T-helper 17 cell (primary cell): ENCODE measurements at regions not wholly inside any gene's neighbourhood (a gene's known extent, or its start where the extent isn't known, plus 50 kb on each side); places are given as distances from the start of the nearest gene placed in this dataset.
"Not testable (repeated sequence)": the region's sequence is repeated elsewhere in the genome, so short reads cannot be mapped to it uniquely, and the experiment has no call there.

ENCODE experiments used
- ATAC-seq: fragments of 150-1000 bp; cut with Tn5 transposase; 2 replicates; pipeline ENCODE4 v1.10.0; 2021; ENCODE audit warnings: mild to moderate bottlenecking, moderate library complexity
- DNase-seq, 3 donors: peaks; one replicate each; pipeline versions ENCODE4 v3.0.0 to v3.0.0-alpha.2; 2020 to 2021
- H3K9me3 ChIP-seq: one replicate; pipeline ENCODE4 v1.7.0; 2013; ENCODE audit warnings: low read length, mild to moderate bottlenecking; ENCODE audit not compliant: control insufficient read depth, poor library complexity, severe bottlenecking
- H3K27ac Mint-ChIP-seq: one replicate; pipeline ENCODE4 v1.8.0; 2022; ENCODE audit warnings: mild to moderate bottlenecking, moderate library complexity, mixed read lengths
- H3K27me3 Mint-ChIP-seq: one replicate; pipeline ENCODE4 v1.8.0; 2022; ENCODE audit warnings: mixed read lengths
- H3K36me3 Mint-ChIP-seq: one replicate; pipeline ENCODE4 v1.8.0; 2022; ENCODE audit warnings: low read depth, mixed read lengths
- H3K4me1 Mint-ChIP-seq: one replicate; pipeline ENCODE4 v1.8.0; 2022; ENCODE audit warnings: mild to moderate bottlenecking, mixed read lengths
- H3K4me3 Mint-ChIP-seq: one replicate; pipeline ENCODE4 v1.8.0; 2022; ENCODE audit warnings: mild to moderate bottlenecking, moderate library complexity, mixed read lengths

- no peaks in the 10 kb centered on the region for H3K9me3 ChIP-seq
- H3K4me1 Mint-ChIP-seq, result no peaks in the 10 kb centered on the region
- no peak overlapping the region for H3K4me3 Mint-ChIP-seq
- H3K27ac Mint-ChIP-seq, result no peak overlapping the region
- no peak for DNase-seq
- ATAC-seq, result no peak
- H3K27me3 Mint-ChIP-seq, result no peaks in the 10 kb centered on the region
- H3K36me3 Mint-ChIP-seq, result no peaks in the 10 kb centered on the region
Observed at GRCh38 chr13:107799001-107799400, 416.3 kb downstream of the LIG4 start.

- no peak overlapping the region for H3K27ac Mint-ChIP-seq
Observed at GRCh38 chr13:107790397-107790796, 424.9 kb downstream of the LIG4 start.

GRCh38 chr13:107788464-107789165, 426.7 kb downstream of the LIG4 start:
- H3K36me3 Mint-ChIP-seq, result no peaks in the 10 kb centered on the region

More at GRCh38 chr13:107790397-107790796, 424.9 kb downstream of the LIG4 start:
- no peaks in the 10 kb centered on the region for H3K36me3 Mint-ChIP-seq
- no peaks in the 10 kb centered on the region for H3K4me1 Mint-ChIP-seq
- DNase-seq, result no peak
- no peak for ATAC-seq
- H3K9me3 ChIP-seq, result no peaks in the 10 kb centered on the region
- H3K27me3 Mint-ChIP-seq, result no peaks in the 10 kb centered on the region
- H3K4me3 Mint-ChIP-seq, result no peak overlapping the region

GRCh38 chr13:107782646-107783045, 432.7 kb downstream of the LIG4 start:
- H3K27me3 Mint-ChIP-seq, DNase-seq, ATAC-seq, H3K36me3 Mint-ChIP-seq, H3K9me3 ChIP-seq, H3K4me3 Mint-ChIP-seq, H3K4me1 Mint-ChIP-seq, H3K27ac Mint-ChIP-seq: not testable (repeated sequence)

More at GRCh38 chr13:107788464-107789165, 426.7 kb downstream of the LIG4 start:
- ATAC-seq (no peak), DNase-seq (no peak)
- H3K27me3 Mint-ChIP-seq, result no peaks in the 10 kb centered on the region
- H3K4me1 Mint-ChIP-seq, result no peaks in the 10 kb centered on the region
- H3K4me3 Mint-ChIP-seq, result no peak overlapping the region
- no peaks in the 10 kb centered on the region for H3K9me3 ChIP-seq
- H3K27ac Mint-ChIP-seq, result no peak overlapping the region

- H3K4me3 Mint-ChIP-seq, result no peak overlapping the region
- no peaks in the 10 kb centered on the region for H3K9me3 ChIP-seq
- no peaks in the 10 kb centered on the region for H3K4me1 Mint-ChIP-seq
Observed at GRCh38 chr13:107778094-107778493, 437.2 kb downstream of the LIG4 start.

GRCh38 chr13:107770541-107770940, 444.8 kb downstream of the LIG4 start:
- ATAC-seq, result no peak
- no peaks in the 10 kb centered on the region for H3K9me3 ChIP-seq
- H3K4me1 Mint-ChIP-seq, result no peaks in the 10 kb centered on the region
- no peaks in the 10 kb centered on the region for H3K36me3 Mint-ChIP-seq
- no peak for DNase-seq
- no peak overlapping the region for H3K4me3 Mint-ChIP-seq
- no peaks in the 10 kb centered on the region for H3K27me3 Mint-ChIP-seq
- no peak overlapping the region for H3K27ac Mint-ChIP-seq

More at GRCh38 chr13:107778094-107778493, 437.2 kb downstream of the LIG4 start:
- H3K27me3 Mint-ChIP-seq, result no peaks in the 10 kb centered on the region
- no peaks in the 10 kb centered on the region for H3K36me3 Mint-ChIP-seq
- no peak for DNase-seq
- H3K27ac Mint-ChIP-seq, result no peak overlapping the region
- ATAC-seq, result no peak

- ATAC-seq (no peak), DNase-seq (no peak)
- no peaks in the 10 kb centered on the region for H3K9me3 ChIP-seq
- Mint-ChIP-seq H3K27ac (no peak overlapping the region), H3K4me1 (no peaks in the 10 kb centered on the region), H3K4me3 (no peak overlapping the region), H3K27me3 (no peaks in the 10 kb centered on the region), H3K36me3 (no peaks in the 10 kb centered on the region)
Observed at GRCh38 chr13:107767119-107767518, 448.2 kb downstream of the LIG4 start.

- DNase-seq (no peak), ATAC-seq (no peak)
- Mint-ChIP-seq H3K27me3 (no peaks in the 10 kb centered on the region), H3K4me1 (no peaks in the 10 kb centered on the region), H3K27ac (no peak overlapping the region), H3K36me3 (no peaks in the 10 kb centered on the region), H3K4me3 (no peak overlapping the region)
- no peaks in the 10 kb centered on the region for H3K9me3 ChIP-seq
Observed at GRCh38 chr13:107765724-107766401, 449.5 kb downstream of the LIG4 start.

GRCh38 chr13:107764046-107764445, 451.3 kb downstream of the LIG4 start:
- no peaks in the 10 kb centered on the region for H3K9me3 ChIP-seq
- no peak overlapping the region for H3K27ac Mint-ChIP-seq
- H3K4me3 Mint-ChIP-seq, result no peak overlapping the region
- no peaks in the 10 kb centered on the region for H3K4me1 Mint-ChIP-seq
- H3K36me3 Mint-ChIP-seq, result no peaks in the 10 kb centered on the region
- no peaks in the 10 kb centered on the region for H3K27me3 Mint-ChIP-seq
- DNase-seq (no peak), ATAC-seq (no peak)

- no peaks in the 10 kb centered on the region for H3K9me3 ChIP-seq
- Mint-ChIP-seq H3K4me3 (no peak overlapping the region), H3K4me1 (no peaks in the 10 kb centered on the region), H3K36me3 (no peaks in the 10 kb centered on the region), H3K27me3 (no peaks in the 10 kb centered on the region), H3K27ac (no peak overlapping the region)
- DNase-seq, result no peak
- ATAC-seq, result no peak
Observed at GRCh38 chr13:107753748-107754147, 461.6 kb downstream of the LIG4 start.

- H3K9me3 ChIP-seq, result no peaks in the 10 kb centered on the region
- ATAC-seq (no peak), DNase-seq (no peak)
- Mint-ChIP-seq H3K4me1 (no peaks in the 10 kb centered on the region), H3K27me3 (no peaks in the 10 kb centered on the region), H3K4me3 (no peak overlapping the region), H3K27ac (no peak overlapping the region), H3K36me3 (no peaks in the 10 kb centered on the region)
Observed at GRCh38 chr13:107753291-107753690, 462.0 kb downstream of the LIG4 start.

GRCh38 chr13:107743983-107744382, 471.4 kb downstream of the LIG4 start:
- no peak overlapping the region for H3K4me3 Mint-ChIP-seq
- ATAC-seq (no peak), DNase-seq (no peak)
- H3K36me3 Mint-ChIP-seq, result no peaks in the 10 kb centered on the region
- no peaks in the 10 kb centered on the region for H3K9me3 ChIP-seq
- no peaks in the 10 kb centered on the region for H3K27me3 Mint-ChIP-seq
- H3K4me1 Mint-ChIP-seq, result no peaks in the 10 kb centered on the region
- H3K27ac Mint-ChIP-seq, result no peak overlapping the region

GRCh38 chr13:107743526-107743925, 471.8 kb downstream of the LIG4 start:
- ATAC-seq, result no peak
- H3K4me3 Mint-ChIP-seq, result no peak overlapping the region
- no peaks in the 10 kb centered on the region for H3K36me3 Mint-ChIP-seq
- H3K9me3 ChIP-seq, result no peaks in the 10 kb centered on the region
- no peak overlapping the region for H3K27ac Mint-ChIP-seq
- no peak for DNase-seq
- no peaks in the 10 kb centered on the region for H3K4me1 Mint-ChIP-seq
- no peaks in the 10 kb centered on the region for H3K27me3 Mint-ChIP-seq

- no peaks in the 10 kb centered on the region for H3K9me3 ChIP-seq
- H3K4me1 Mint-ChIP-seq, result no peaks in the 10 kb centered on the region
- no peak for DNase-seq
- ATAC-seq, result no peak
- no peaks in the 10 kb centered on the region for H3K36me3 Mint-ChIP-seq
- no peak overlapping the region for H3K27ac Mint-ChIP-seq
- H3K4me3 Mint-ChIP-seq, result no peak overlapping the region
- H3K27me3 Mint-ChIP-seq, result no peaks in the 10 kb centered on the region
Observed at GRCh38 chr13:107743100-107743499, 472.2 kb downstream of the LIG4 start.
